ENCODE measurements at regions not wholly inside any gene's neighbourhood (a gene's known extent, or its start where the extent isn't known, plus 50 kb on each side); places are given as distances from the start of the nearest gene placed in this dataset.

GRCh38 chr2:64928813-64929212, 60.4 kb upstream of the SLC1A4 start:
- TF ChIP-seq POLR2A (IDR thresholded peaks at IDR 0.05; ENCODE audit: low read depth, low read length) (no peak), POLR2AphosphoS5 (IDR thresholded peaks at IDR 0.05; ENCODE audit: low read depth, low read length) (no peak)
